NT2/D1 (cell line): ENCODE measurements at regions not wholly inside any gene's neighbourhood (a gene's known extent, or its start where the extent isn't known, plus 50 kb on each side); places are given as distances from the start of the nearest gene placed in this dataset.

Experiments used
- YY1 ChIP-seq: IDR thresholded peaks from 2 replicates; pipeline ENCODE4 v1.6.1; 2011; ENCODE audit not compliant: insufficient read length, insufficient read depth
- ZNF274 ChIP-seq: IDR thresholded peaks from 2 replicates; pipeline ENCODE4 v1.6.1; 2011; ENCODE audit warnings: mild to moderate bottlenecking, low read depth, low read length

DNA sequence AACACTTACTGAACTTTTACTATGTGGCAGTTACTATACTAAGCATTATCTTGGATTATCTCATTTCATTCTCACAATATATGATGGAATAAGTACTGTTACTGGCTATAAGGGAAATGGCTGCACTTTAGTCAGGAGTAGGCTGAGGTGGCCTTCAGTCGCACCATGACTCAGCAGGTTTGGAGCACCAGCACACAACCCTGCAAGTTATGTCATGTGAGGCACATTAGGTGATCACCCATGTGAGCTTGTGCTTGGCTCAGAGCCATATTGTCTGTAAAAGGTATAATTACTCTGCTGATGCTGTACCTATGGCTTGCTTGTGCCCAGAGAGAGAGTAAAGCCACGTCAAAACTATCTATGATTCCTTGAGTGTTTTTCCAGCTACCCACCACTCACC, 54.1 kb upstream of the TIPARP start:
- no peak for TF ChIP-seq YY1
- TF ChIP-seq ZNF274, result no peak
